SKM-1 (cell line): ENCODE measurements at regions not wholly inside any gene's neighbourhood (a gene's known extent, or its start where the extent isn't known, plus 50 kb on each side); places are given as distances from the start of the nearest gene placed in this dataset.
"Not testable (repeated sequence)": the region's sequence is repeated elsewhere in the genome, so short reads cannot be mapped to it uniquely, and the experiment has no call there.

Source experiments
- DNase-seq: peaks from one replicate; lab custom pipeline; 2025; ENCODE audit not compliant: unreplicated experiment; lab: John Stamatoyannopoulos, UW

- no peak for DNase-seq
Observed at GRCh38 chr12:71300772-71301675, 138.6 kb upstream of the LGR5 start.

GRCh38 chr12:71299541-71300376, 139.8 kb upstream of the LGR5 start:
- DNase-seq: no peak

- no peak for DNase-seq
Observed at GRCh38 chr12:71297930-71298329, 140.1 kb upstream of the TSPAN8 start.

- DNase-seq: no peak
Observed at GRCh38 chr12:71295953-71296352, 138.2 kb upstream of the TSPAN8 start.

- no peak for DNase-seq
Observed at GRCh38 chr12:71291746-71292145, 133.9 kb upstream of the TSPAN8 start.

- DNase-seq: no peak
Observed at GRCh38 chr12:71283883-71284282, 126.1 kb upstream of the TSPAN8 start.

GRCh38 chr12:71282925-71283324, 125.1 kb upstream of the TSPAN8 start:
- no peak for DNase-seq

- DNase-seq: no peak
Observed at GRCh38 chr12:71282020-71282419, 124.2 kb upstream of the TSPAN8 start.

GRCh38 chr12:71281425-71281824, 123.6 kb upstream of the TSPAN8 start:
- no peak for DNase-seq

GRCh38 chr12:71277866-71278265, 120.1 kb upstream of the TSPAN8 start:
- DNase-seq: no peak

GRCh38 chr12:71276541-71276940, 118.7 kb upstream of the TSPAN8 start:
- no peak for DNase-seq

- DNase-seq: not testable (repeated sequence)
Observed at GRCh38 chr12:71270794-71271193, 113.0 kb upstream of the TSPAN8 start.

GRCh38 chr12:71270057-71270456, 112.3 kb upstream of the TSPAN8 start:
- DNase-seq: no peak

GRCh38 chr12:71269281-71269598, 111.4 kb upstream of the TSPAN8 start:
- DNase-seq: no peak

- no peak for DNase-seq
Observed at GRCh38 chr12:71268598-71269280, 110.9 kb upstream of the TSPAN8 start.

GRCh38 chr12:71266606-71267005, 108.8 kb upstream of the TSPAN8 start:
- DNase-seq: no peak

GRCh38 chr12:71265731-71266130, 107.9 kb upstream of the TSPAN8 start:
- not testable (repeated sequence) for DNase-seq

GRCh38 chr12:71262466-71262865, 104.7 kb upstream of the TSPAN8 start:
- no peak for DNase-seq

GRCh38 chr12:71252473-71252872, 94.7 kb upstream of the TSPAN8 start:
- DNase-seq: no peak

GRCh38 chr12:71250166-71250565, 92.4 kb upstream of the TSPAN8 start:
- DNase-seq: no peak

GRCh38 chr12:71243370-71243769, 85.6 kb upstream of the TSPAN8 start:
- no peak for DNase-seq

- DNase-seq: no peak
Observed at GRCh38 chr12:71242511-71242910, 84.7 kb upstream of the TSPAN8 start.
